Caco-2 (cell line): ENCODE measurements at regions not wholly inside any gene's neighbourhood (a gene's known extent, or its start where the extent isn't known, plus 50 kb on each side); places are given as distances from the start of the nearest gene placed in this dataset.

ENCODE experiments used
- BruUV-seq: library from RNA; stranded (reverse); fragments of 400-500 nt; replicated peaks from 2 replicates; lab custom pipeline; 2021; lab: Mats Ljungman, UMichigan
- CTCF ChIA-PET: fragments of 300-600 bp; sonication (Branson Sonifier 250); formaldehyde crosslinking; loops from one replicate; lab custom pipeline; 2022; ENCODE audit warnings: antibody characterized with exemption; lab: Charles Lee
- POLR2A ChIA-PET: fragments of 300-600 bp; sonication (Branson Sonifier 250); formaldehyde crosslinking; loops from one replicate; lab custom pipeline; 2022; ENCODE audit warnings: antibody characterized with exemption; lab: Charles Lee
- DNase-seq, 2 experiments: peaks; one replicate each; pipeline versions ENCODE4 v3.0.0 to v3.0.0-alpha.2; 2020 to 2022
- H3K27me3 ChIP-seq: replicated peaks from 2 replicates; pipeline ENCODE4 v1.6.0; 2011; ENCODE audit warnings: low read length; ENCODE audit not compliant: control insufficient read depth, insufficient read depth
- H3K36me3 ChIP-seq: 2 replicates; pipeline ENCODE4 v1.5.1; 2011; ENCODE audit warnings: low read length; ENCODE audit not compliant: control insufficient read depth, insufficient read depth
- H3K4me1 ChIP-seq: fragments of 250-450 bp; sonication (Bioruptor Pico); 2 replicates; pipeline ENCODE4 v1.5.1; 2020; ENCODE audit warnings: mild to moderate bottlenecking
- H3K4me3 ChIP-seq: 2 replicates; pipeline ENCODE4 v1.5.1; 2011; ENCODE audit warnings: low read depth, mild to moderate bottlenecking, control low read depth, low read length
- H3K9me3 ChIP-seq: fragments of 250-450 bp; sonication (Bioruptor Pico); 2 replicates; pipeline ENCODE4 v1.5.1; 2020; ENCODE audit warnings: mild to moderate bottlenecking, moderate library complexity
- H3K27ac Mint-ChIP-seq: one replicate; pipeline ENCODE4 v1.8.0; 2022; ENCODE audit warnings: mixed read lengths; ENCODE audit not compliant: unreplicated experiment
- H3K27me3 Mint-ChIP-seq: one replicate; pipeline ENCODE4 v1.8.0; 2022; ENCODE audit warnings: mixed read lengths; ENCODE audit not compliant: insufficient read depth, unreplicated experiment
- H3K36me3 Mint-ChIP-seq: one replicate; pipeline ENCODE4 v1.8.0; 2022; ENCODE audit warnings: mild to moderate bottlenecking, mixed read lengths; ENCODE audit not compliant: insufficient read depth, unreplicated experiment
- H3K4me1 Mint-ChIP-seq: one replicate; pipeline ENCODE4 v1.8.0; 2022; ENCODE audit warnings: low read depth, mixed read lengths; ENCODE audit not compliant: unreplicated experiment
- H3K4me3 Mint-ChIP-seq: one replicate; pipeline ENCODE4 v1.8.0; 2022; ENCODE audit warnings: mild to moderate bottlenecking, moderate library complexity, mixed read lengths; ENCODE audit not compliant: unreplicated experiment
- H3K9me3 Mint-ChIP-seq: one replicate; pipeline ENCODE4 v1.8.0; 2022; ENCODE audit warnings: mixed read lengths; ENCODE audit not compliant: unreplicated experiment
- CTCF ChIP-seq, 2 experiments: fragments of 200-600 bp in 1 of 2; IDR thresholded peaks; 1 replicate in 1 of 2; 2 replicates in 1 of 2; pipeline versions ENCODE4 v1.5.1 to v1.8.0; 2011 to 2022; ENCODE audit warnings: antibody characterized with exemption in 1 of 2, control low read depth in 1 of 2, inconsistent platforms in 1 of 2, low read depth in 1 of 2, low read length in 1 of 2, mild to moderate bottlenecking in 1 of 2, moderate library complexity in 1 of 2; ENCODE audit not compliant: insufficient read depth in 1 of 2, severe bottlenecking in 1 of 2, unreplicated experiment in 1 of 2
- intact Hi-C: fragments of 100-400 bp; cut with micrococcal nuclease; formaldehyde crosslinking; loops from one replicate; pipeline ENCODE4 v1.10.0; 2022; ENCODE audit not compliant: unreplicated experiment

DNA sequence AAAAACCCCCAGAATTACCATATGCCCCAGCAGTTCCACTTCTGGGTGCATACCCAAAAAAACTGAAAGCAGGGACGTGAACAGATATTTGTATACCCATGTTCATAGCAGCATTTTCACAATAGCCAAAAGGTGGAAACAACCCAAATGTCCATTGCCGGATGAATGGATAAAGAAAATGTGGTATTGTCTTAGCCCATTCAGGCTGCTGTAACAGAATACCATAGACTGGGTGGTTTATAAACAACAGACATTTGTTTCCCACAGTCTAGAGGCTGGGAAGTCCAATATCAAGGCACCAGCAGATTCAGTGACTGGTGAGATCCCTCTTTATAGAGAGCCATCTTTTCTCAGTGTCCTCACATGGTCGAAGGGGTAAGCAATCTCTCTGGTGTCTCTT is 182.1 kb upstream of the ANKRD28 start:
- no peaks in the 10 kb centered on the region for H3K36me3 Mint-ChIP-seq
- intact Hi-C loops: no loop called here
- H3K4me3 ChIP-seq: no peak overlapping the region
- no peaks in the 10 kb centered on the region for H3K9me3 ChIP-seq
- DNase-seq: no peak
- no peaks in the 10 kb centered on the region for H3K4me1 Mint-ChIP-seq
- ChIA-PET POLR2A (no interaction called here), CTCF (no interaction called here)
- peaks cover 7% of the 10 kb centered on the region; the same call in 1 of the 2 replicates for H3K4me1 ChIP-seq
- no peaks in the 10 kb centered on the region for H3K36me3 ChIP-seq
- no peaks in the 10 kb centered on the region for H3K27me3 Mint-ChIP-seq
- no peaks in the 10 kb centered on the region for H3K9me3 Mint-ChIP-seq
- no peaks in the 10 kb centered on the region for H3K27me3 ChIP-seq
- no peak overlapping the region for H3K27ac Mint-ChIP-seq
- TF ChIP-seq CTCF (IDR thresholded peaks at IDR 0.05; ENCODE audit: insufficient read depth in 1 of 2, low read depth in 1 of 2, low read length in 1 of 2, severe bottlenecking in 1 of 2, unreplicated experiment in 1 of 2): no peak
- no peak overlapping the region for H3K4me3 Mint-ChIP-seq
- BruUV-seq: no TSS peak

DNA sequence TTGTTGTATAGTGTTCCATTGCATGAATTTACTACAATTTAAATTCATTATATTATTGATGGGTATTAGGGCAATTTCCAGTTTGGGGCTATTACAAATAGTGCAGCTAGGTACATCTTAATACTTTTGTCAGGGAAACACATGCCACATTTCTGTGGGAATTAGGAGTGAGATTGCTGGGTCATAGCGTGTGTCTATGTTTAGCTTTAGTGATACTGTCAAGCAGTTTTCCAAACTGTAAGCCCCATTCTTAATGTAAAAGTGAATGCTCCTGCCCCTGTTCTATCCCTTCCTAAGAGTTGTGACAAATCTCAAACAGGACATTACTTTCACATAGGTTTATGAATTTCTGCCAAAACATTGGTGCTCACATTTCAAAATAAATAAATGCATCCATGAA is 184.5 kb upstream of the ANKRD28 start:
- H3K4me1 ChIP-seq: no peaks in the 10 kb centered on the region
- no peak for DNase-seq
- H3K27me3 Mint-ChIP-seq: no peaks in the 10 kb centered on the region
- H3K4me3 Mint-ChIP-seq: no peak overlapping the region
- no peaks in the 10 kb centered on the region for H3K4me1 Mint-ChIP-seq
- no peaks in the 10 kb centered on the region for H3K36me3 ChIP-seq
- H3K4me3 ChIP-seq: no peak overlapping the region
- ChIA-PET CTCF (no interaction called here), POLR2A (no interaction called here)
- H3K27ac Mint-ChIP-seq: no peak overlapping the region
- no peak for TF ChIP-seq CTCF (IDR thresholded peaks at IDR 0.05; ENCODE audit: insufficient read depth in 1 of 2, low read depth in 1 of 2, low read length in 1 of 2, severe bottlenecking in 1 of 2, unreplicated experiment in 1 of 2)
- intact Hi-C loops: no loop called here
- H3K9me3 Mint-ChIP-seq: peaks cover 8% of the 10 kb centered on the region
- no peaks in the 10 kb centered on the region for H3K36me3 Mint-ChIP-seq
- BruUV-seq: no TSS peak
- no peaks in the 10 kb centered on the region for H3K27me3 ChIP-seq
- H3K9me3 ChIP-seq: no peaks in the 10 kb centered on the region

GRCh38 chr3:15982667-15983196 is 185.0 kb upstream of the ANKRD28 start:
- Mint-ChIP-seq H3K4me1 (no peaks in the 10 kb centered on the region), H3K27ac (no peak overlapping the region)
- POLR2A ChIA-PET: no interaction called here

More at GRCh38 chr3:15982667-15983196, 185.0 kb upstream of the ANKRD28 start:
- H3K9me3 Mint-ChIP-seq: peaks cover 10% of the 10 kb centered on the region
- DNase-seq: no peak
- Histone ChIP-seq H3K36me3 (no peaks in the 10 kb centered on the region), H3K4me3 (no peak overlapping the region), H3K9me3 (no peaks in the 10 kb centered on the region), H3K27me3 (no peaks in the 10 kb centered on the region), H3K4me1 (no peaks in the 10 kb centered on the region)
- no TSS peak for BruUV-seq
- CTCF ChIA-PET: no interaction called here
- no peak for TF ChIP-seq CTCF (IDR thresholded peaks at IDR 0.05; ENCODE audit: insufficient read depth in 1 of 2, low read depth in 1 of 2, low read length in 1 of 2, severe bottlenecking in 1 of 2, unreplicated experiment in 1 of 2)
- no peaks in the 10 kb centered on the region for H3K27me3 Mint-ChIP-seq
- intact Hi-C loops: no loop called here
- no peaks in the 10 kb centered on the region for H3K36me3 Mint-ChIP-seq
- no peak overlapping the region for H3K4me3 Mint-ChIP-seq
